H1 (cell line): ENCODE measurements at regions not wholly inside any gene's neighbourhood (a gene's known extent, or its start where the extent isn't known, plus 50 kb on each side); places are given as distances from the start of the nearest gene placed in this dataset.

Source experiments
- CTCF ChIA-PET: fragments of 300-600 bp; sonication (Branson Sonifier 250); formaldehyde crosslinking; loops from one replicate; lab custom pipeline; 2021; ENCODE audit not compliant: partially characterized antibody; lab: Charles Lee
- POLR2A ChIA-PET: fragments of 300-600 bp; sonication (Branson Sonifier 250); formaldehyde crosslinking; loops from one replicate; lab custom pipeline; 2021; ENCODE audit warnings: inconsistent platforms; ENCODE audit not compliant: partially characterized antibody; lab: Charles Lee
- DNase-seq, 2 experiments: peaks; one replicate each; pipeline versions ENCODE4 v3.0.0 to v3.0.0-alpha.2; 2010 to 2022; ENCODE audit warnings: low spot score in 2 of 2, low read depth in 1 of 2, mixed read lengths in 1 of 2
- FAIRE-seq: peaks from 2 replicates; lab custom pipeline; 2011; peaks lifted over from hg19 to GRCh38; lab: Jason Lieb, UNC
- H2AFZ ChIP-seq: 2 replicates; pipeline ENCODE4 v1.8.1; 2012; ENCODE audit warnings: low read length, inconsistent platforms
- H2AK5ac ChIP-seq: 2 replicates; pipeline ENCODE4 v1.6.1; 2013; ENCODE audit warnings: low read depth, low read length
- H2BK120ac ChIP-seq: replicated peaks from 2 replicates; pipeline ENCODE3; 2013; ENCODE audit warnings: low read depth, low read length, inconsistent platforms
- H2BK12ac ChIP-seq: 2 replicates; pipeline ENCODE4 v1.6.1; 2013; ENCODE audit warnings: low read depth, low read length
- H2BK15ac ChIP-seq: 2 replicates; pipeline ENCODE4 v1.6.1; 2013; ENCODE audit warnings: low read length
- H2BK20ac ChIP-seq: 2 replicates; pipeline ENCODE4 v1.6.1; 2013; ENCODE audit warnings: low read length
- H2BK5ac ChIP-seq: 2 replicates; pipeline ENCODE4 v1.6.1; 2013; ENCODE audit warnings: low read depth, low read length
- H3K14ac ChIP-seq: 2 replicates; pipeline ENCODE4 v1.6.1; 2013; ENCODE audit warnings: inconsistent platforms; ENCODE audit not compliant: insufficient read length
- H3K18ac ChIP-seq: 2 replicates; pipeline ENCODE4 v1.6.1; 2013; ENCODE audit warnings: low read length; ENCODE audit errors: extremely low read depth
- H3K23ac ChIP-seq: 2 replicates; pipeline ENCODE4 v1.6.1; 2013; ENCODE audit warnings: inconsistent platforms; ENCODE audit not compliant: insufficient read length
- H3K23me2 ChIP-seq: 2 replicates; pipeline ENCODE4 v1.6.1; 2013; ENCODE audit warnings: low read depth, low read length
- H3K27ac ChIP-seq: 2 replicates; pipeline ENCODE4 v1.6.1; 2011; ENCODE audit warnings: low read depth, low read length, inconsistent platforms
- H3K27me3 ChIP-seq, 4 experiments: replicated peaks in 1 of 4; 1 replicate in 1 of 4; 2 replicates in 3 of 4; pipeline versions ENCODE4 v1.6.1 to v1.8.1; 2011 to 2013; ENCODE audit warnings: low read length in 3 of 4, mild to moderate bottlenecking in 3 of 4, inconsistent platforms in 2 of 4, mixed read lengths in 2 of 4, moderate library complexity in 1 of 4; ENCODE audit not compliant: control insufficient read depth in 3 of 4, insufficient read depth in 3 of 4; ENCODE audit errors: extremely low read depth in 1 of 4
- H3K36me3 ChIP-seq, 4 experiments: 2 replicates each; pipeline versions ENCODE4 v1.6.1 to v1.8.1; 2011 to 2013; ENCODE audit warnings: mild to moderate bottlenecking in 4 of 4, low read length in 3 of 4, moderate library complexity in 2 of 4, control low read depth in 1 of 4, inconsistent platforms in 1 of 4; ENCODE audit not compliant: insufficient read depth in 4 of 4, control insufficient read depth in 2 of 4
- H3K4ac ChIP-seq: replicated peaks from 2 replicates; pipeline ENCODE3; 2013; ENCODE audit warnings: low read length, low read depth, mixed read lengths, inconsistent platforms; ENCODE audit not compliant: insufficient read length
- H3K4me1 ChIP-seq, 4 experiments: replicated peaks in 1 of 4; 1 replicate in 1 of 4; 2 replicates in 3 of 4; pipeline versions ENCODE4 v1.6.1 to v1.8.1; 2011 to 2013; ENCODE audit warnings: low read length in 3 of 4, inconsistent platforms in 2 of 4, mixed read lengths in 1 of 4; ENCODE audit not compliant: insufficient read depth in 4 of 4, control insufficient read depth in 3 of 4
- H3K4me2 ChIP-seq, 2 experiments: 2 replicates each; pipeline versions ENCODE4 v1.6.1 to v1.8.1; 2011 to 2013; ENCODE audit warnings: low read depth in 2 of 2, low read length in 2 of 2, control low read depth in 1 of 2, inconsistent platforms in 1 of 2, mild to moderate bottlenecking in 1 of 2; ENCODE audit not compliant: insufficient read depth in 1 of 2
- H3K4me3 ChIP-seq, 4 experiments: fragments of 200-600, 300-600 bp in 1 of 4; sonication (generic), shearing (Covaris generic), sonication (Bioruptor Twin) in 1 of 4; 2 replicates each; pipeline versions ENCODE4 v1.5.1 to v1.8.1; 2011 to 2016; ENCODE audit warnings: low read length in 4 of 4, low read depth in 3 of 4, control low read depth in 2 of 4, inconsistent platforms in 2 of 4, mild to moderate bottlenecking in 2 of 4, mixed read lengths in 1 of 4, moderate library complexity in 1 of 4; ENCODE audit not compliant: insufficient read depth in 2 of 4; ENCODE audit errors: extremely low read depth in 1 of 4
- H3K56ac ChIP-seq: replicated peaks from 2 replicates; pipeline ENCODE3; 2013; ENCODE audit warnings: low read depth, mild to moderate bottlenecking, mixed read lengths, low read length, inconsistent platforms; ENCODE audit not compliant: insufficient read length
- H3K79me1 ChIP-seq: 2 replicates; pipeline ENCODE4 v1.6.1; 2013; ENCODE audit warnings: low read depth, low read length, control low read depth
- H3K79me2 ChIP-seq, 2 experiments: 2 replicates each; pipeline versions ENCODE4 v1.6.1 to v1.8.1; 2012 to 2013; ENCODE audit warnings: low read length in 2 of 2, mild to moderate bottlenecking in 2 of 2, inconsistent platforms in 1 of 2; ENCODE audit not compliant: insufficient read depth in 2 of 2, control insufficient read depth in 1 of 2
- H3K9ac ChIP-seq, 4 experiments: replicated peaks in 1 of 4; 1 replicate in 1 of 4; 2 replicates in 3 of 4; pipeline versions ENCODE4 v1.6.1 to v1.8.1; 2011 to 2013; ENCODE audit warnings: low read depth in 3 of 4, low read length in 3 of 4, control low read depth in 2 of 4, mild to moderate bottlenecking in 2 of 4, moderate library complexity in 2 of 4, inconsistent platforms in 1 of 4; ENCODE audit errors: extremely low read depth in 1 of 4
- H3K9me3 ChIP-seq, 2 experiments: 2 replicates each; pipeline versions ENCODE4 v1.6.1 to v1.8.1; 2012 to 2013; ENCODE audit warnings: mild to moderate bottlenecking in 2 of 2, moderate library complexity in 2 of 2, control low read depth in 1 of 2, inconsistent platforms in 1 of 2, low read depth in 1 of 2, low read length in 1 of 2, mixed read lengths in 1 of 2; ENCODE audit not compliant: insufficient read depth in 2 of 2
- H4K20me1 ChIP-seq, 2 experiments: replicated peaks in 1 of 2; 2 replicates each; pipeline versions ENCODE3 to v1.8.1; 2011 to 2013; ENCODE audit warnings: inconsistent platforms in 2 of 2, low read length in 2 of 2, mild to moderate bottlenecking in 1 of 2; ENCODE audit not compliant: insufficient read depth in 2 of 2, control insufficient read depth in 1 of 2
- H4K5ac ChIP-seq: 2 replicates; pipeline ENCODE4 v1.6.1; 2013; ENCODE audit warnings: low read length, low read depth, mixed read lengths, inconsistent platforms; ENCODE audit not compliant: insufficient read length
- H4K8ac ChIP-seq: 2 replicates; pipeline ENCODE4 v1.8.0; 2013; ENCODE audit warnings: mild to moderate bottlenecking, moderate library complexity, low read length, inconsistent platforms; ENCODE audit not compliant: insufficient read depth; ENCODE audit errors: extremely low read depth
- H4K91ac ChIP-seq: replicated peaks from 2 replicates; pipeline ENCODE3; 2013; ENCODE audit warnings: low read length, mixed read lengths, inconsistent platforms; ENCODE audit not compliant: insufficient read length
- BACH1 ChIP-seq: IDR thresholded peaks from 2 replicates; pipeline ENCODE4 v1.6.1; 2012; ENCODE audit warnings: low read length, improper control_type of control experiment
- CBX5 ChIP-seq: fragments of 300-800, 300-1000 bp; sonication (generic); IDR thresholded peaks from 2 replicates; pipeline ENCODE4 v1.7.1; 2016; ENCODE audit warnings: antibody characterized with exemption, low read length, low read depth
- CREB1 ChIP-seq: IDR thresholded peaks from 2 replicates; pipeline ENCODE4 v1.6.1; 2012; ENCODE audit warnings: inconsistent platforms
- EGR1 ChIP-seq: IDR thresholded peaks from 2 replicates; pipeline ENCODE4 v1.6.1; 2011; ENCODE audit warnings: low read depth, low read length, borderline replicate concordance
- EP300 ChIP-seq, 2 experiments: IDR thresholded peaks; 1 replicate in 1 of 2; 2 replicates in 1 of 2; pipeline ENCODE4 v1.6.1; 2011 to 2012; ENCODE audit warnings: low read depth in 2 of 2, low read length in 2 of 2, mild to moderate bottlenecking in 2 of 2, borderline replicate concordance in 1 of 2, inconsistent platforms in 1 of 2, moderate library complexity in 1 of 2
- GABPA ChIP-seq: IDR thresholded peaks from 2 replicates; pipeline ENCODE4 v1.6.1; 2011; ENCODE audit warnings: mild to moderate bottlenecking, low read length, moderate library complexity, borderline replicate concordance; ENCODE audit not compliant: insufficient read depth
- KDM5A ChIP-seq: fragments of 200-600 bp; IDR thresholded peaks from 2 replicates; pipeline ENCODE4 v1.7.1; 2012; ENCODE audit warnings: mild to moderate bottlenecking, low read length, inconsistent platforms, mixed read lengths
- POLR2AphosphoS5 ChIP-seq: IDR thresholded peaks from 2 replicates; pipeline ENCODE4 v1.6.1; 2011; ENCODE audit warnings: low read depth, low read length
- RBBP5 ChIP-seq: IDR thresholded peaks from 2 replicates; pipeline ENCODE4 v1.7.1; 2012; ENCODE audit warnings: low read depth, mild to moderate bottlenecking, inconsistent platforms, low read length, moderate library complexity, borderline replicate concordance
- SRF ChIP-seq: IDR thresholded peaks from 2 replicates; pipeline ENCODE4 v1.6.1; 2011; ENCODE audit warnings: mild to moderate bottlenecking, low read depth, low read length, moderate library complexity
- USF2 ChIP-seq: IDR thresholded peaks from 2 replicates; pipeline ENCODE4 v1.6.1; 2011; ENCODE audit warnings: low read length, improper control_type of control experiment
- YY1 ChIP-seq: IDR thresholded peaks from 2 replicates; pipeline ENCODE4 v1.6.1; 2011; ENCODE audit warnings: low read depth, mild to moderate bottlenecking, low read length
- WGBS, 2 experiments: shearing (Covaris generic) in 1 of 2; methylation state at CpG; one replicate each; pipeline versions ENCODE4 v1.1.6 to v1.1.7; 2013 to 2015; ENCODE audit warnings: low lambda C conversion rate in 2 of 2, mixed read lengths in 2 of 2, inconsistent platforms in 1 of 2, low coverage in 1 of 2, missing lambda C conversion rate in 1 of 2; ENCODE audit not compliant: insufficient replicate concordance in 2 of 2, insufficient coverage in 1 of 2, insufficient read length in 1 of 2; ENCODE audit errors: extremely low coverage in 1 of 2, missing lambda C conversion rate in 1 of 2; 5-methylcytosine and 5-hydroxymethylcytosine counted together

GRCh38 chr13:73902296-73902695 lies 231.9 kb downstream of the KLF12 start:
- H4K91ac ChIP-seq: no peak overlapping the region
- CTCF ChIA-PET: no interaction called here
- H2AFZ ChIP-seq: no peak overlapping the region
- no peak overlapping the region for H2BK15ac ChIP-seq
- no peak overlapping the region for H2BK120ac ChIP-seq
- H3K79me2 ChIP-seq: no peaks in the 10 kb centered on the region
- peaks cover 0 to 7% (median 5%) of the 10 kb centered on the region in 4 experiments; a peak in 4 of 7 replicates for H3K27me3 ChIP-seq
- DNase-seq: no peak
- no peak overlapping the region for H4K5ac ChIP-seq
- H3K9ac ChIP-seq: no peak overlapping the region
- no peak overlapping the region for H3K56ac ChIP-seq
- no peaks in the 10 kb centered on the region for H3K36me3 ChIP-seq
- no peak overlapping the region for H3K14ac ChIP-seq
- no peaks in the 10 kb centered on the region for H3K4me1 ChIP-seq
- no peak overlapping the region for H3K18ac ChIP-seq
- no peak overlapping the region for H2BK20ac ChIP-seq
- no peak overlapping the region for H2BK5ac ChIP-seq
- no peak for FAIRE-seq
- peaks cover 0 to 3% of the 10 kb centered on the region in 2 experiments for H4K20me1 ChIP-seq
- H3K23me2 ChIP-seq: no peaks in the 10 kb centered on the region
- H2AK5ac ChIP-seq: no peak overlapping the region
- H3K23ac ChIP-seq: no peak overlapping the region
- no peaks in the 10 kb centered on the region; the same call in 1 of the 2 replicates for H3K79me1 ChIP-seq
- no peak overlapping the region for H3K4me3 ChIP-seq
- no peak overlapping the region for H2BK12ac ChIP-seq
- WGBS, 2 experiments: 62% methylated on average over 4 of the region's 4 CpGs; no CpG with 5 or more reads in 1 of the 2 experiments
- no peak overlapping the region for H3K4ac ChIP-seq
- H3K4me2 ChIP-seq: no peak overlapping the region
- H4K8ac ChIP-seq: no peak overlapping the region
- H3K27ac ChIP-seq: no peak overlapping the region
- H3K9me3 ChIP-seq: no peaks in the 10 kb centered on the region
- POLR2A ChIA-PET: no interaction called here
- no peak for TF ChIP-seq YY1
- no peak for TF ChIP-seq RBBP5
- TF ChIP-seq USF2: no peak
- TF ChIP-seq CREB1: no peak
- TF ChIP-seq BACH1: no peak
- TF ChIP-seq SRF: no peak
- TF ChIP-seq EP300 (IDR thresholded peaks at IDR 0.05; ENCODE audit: borderline replicate concordance in 1 of 2, low read depth in 2 of 2, low read length in 2 of 2): no peak
- no peak for TF ChIP-seq GABPA
- no peak for TF ChIP-seq EGR1
- no peak for TF ChIP-seq CBX5
- no peak for TF ChIP-seq POLR2AphosphoS5
- TF ChIP-seq KDM5A: no peak
- TF ChIP-seq, all 59 proteins: peak for 0
